ENCODE measurements at regions not wholly inside any gene's neighbourhood (a gene's known extent, or its start where the extent isn't known, plus 50 kb on each side); places are given as distances from the start of the nearest gene placed in this dataset.
"Not testable (repeated sequence)": the region's sequence is repeated elsewhere in the genome, so short reads cannot be mapped to it uniquely, and the experiment has no call there.

DNA sequence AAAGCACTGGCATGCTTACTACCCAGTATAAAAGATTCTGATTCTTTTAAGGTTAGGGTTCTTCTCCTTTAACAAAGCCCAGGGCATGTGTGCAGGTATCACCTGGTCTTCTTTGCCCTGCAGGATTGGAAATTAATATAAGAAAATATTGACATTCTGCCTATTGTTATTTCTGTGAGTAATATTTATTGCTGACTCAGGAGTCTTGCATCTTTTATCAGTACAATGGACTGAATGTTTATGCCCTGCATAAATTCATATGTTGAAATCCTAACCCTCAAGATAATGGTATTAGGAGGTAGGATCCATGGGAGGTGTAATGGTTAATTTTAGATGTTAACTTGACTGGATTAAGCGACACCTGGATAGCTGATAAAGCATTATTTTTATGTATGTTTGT, 189.0 kb downstream of the LRRC70 start:
- Histone ChIP-seq H3K36me3 (ENCODE audit: insufficient read depth, low read length) (no peaks in the 10 kb centered on the region), H3F3A (ENCODE audit: insufficient read depth, low read length, poor library complexity, severe bottlenecking) (no peaks in the 10 kb centered on the region), H3K9ac (ENCODE audit: low read length) (no peak overlapping the region), H3K4me2 (ENCODE audit: low read length) (no peak overlapping the region), H3K9me3 (ENCODE audit: low read length) (no peaks in the 10 kb centered on the region), H3K27me3 (ENCODE audit: insufficient read depth, low read depth, low read length) (no peaks in the 10 kb centered on the region), H3K27ac (ENCODE audit: low read length) (no peak overlapping the region), H3K4me3 (ENCODE audit: low read length) (no peak overlapping the region), H2AFZ (ENCODE audit: low read depth, low read length) (no peak overlapping the region), H4K20me1 (ENCODE audit: insufficient read depth) (no peaks in the 10 kb centered on the region), H3K9me2 (ENCODE audit: insufficient read depth, low read length) (no peaks in the 10 kb centered on the region), H3K79me2 (replicated peaks; ENCODE audit: insufficient read depth, low read length) (no peaks in the 10 kb centered on the region)
- TF ChIP-seq EZH2 (IDR thresholded peaks at IDR 0.05; ENCODE audit: borderline replicate concordance, insufficient read depth, low read length, poor library complexity, severe bottlenecking) (no peak), TAF1 (IDR thresholded peaks at IDR 0.05; ENCODE audit: low read depth) (no peak), MXI1 (conservative IDR thresholded peaks at IDR 0.05; ENCODE audit: poor library complexity, severe bottlenecking) (no peak)

DNA sequence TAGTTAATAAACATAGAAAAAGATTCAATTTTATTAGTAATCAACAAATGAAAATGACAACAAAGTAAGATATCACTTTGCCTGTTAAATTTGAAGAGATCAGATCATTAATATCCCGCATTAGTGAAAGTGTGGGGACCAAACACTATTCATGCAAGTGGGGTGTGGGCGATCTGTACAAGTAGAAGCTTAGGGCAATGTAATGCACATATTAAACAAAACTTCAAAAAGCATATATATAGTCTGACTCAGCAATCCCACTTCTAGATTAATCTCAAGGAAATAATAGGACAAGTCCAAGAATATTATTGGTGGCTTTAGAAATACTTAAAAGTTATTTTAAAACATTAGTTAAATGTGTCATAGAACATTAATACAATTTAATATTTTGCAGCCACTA, 188.5 kb downstream of the LRRC70 start:
- Histone ChIP-seq H3K9me2 (ENCODE audit: insufficient read depth, low read length) (no peaks in the 10 kb centered on the region), H3K27me3 (ENCODE audit: insufficient read depth, low read depth, low read length) (no peaks in the 10 kb centered on the region), H3K9me3 (ENCODE audit: low read length) (no peaks in the 10 kb centered on the region), H3K4me2 (ENCODE audit: low read length) (no peak overlapping the region), H3K27ac (ENCODE audit: low read length) (no peak overlapping the region), H3K36me3 (ENCODE audit: insufficient read depth, low read length) (no peaks in the 10 kb centered on the region), H3K9ac (ENCODE audit: low read length) (no peak overlapping the region), H3F3A (ENCODE audit: insufficient read depth, low read length, poor library complexity, severe bottlenecking) (no peaks in the 10 kb centered on the region), H3K79me2 (replicated peaks; ENCODE audit: insufficient read depth, low read length) (no peaks in the 10 kb centered on the region), H4K20me1 (ENCODE audit: insufficient read depth) (no peaks in the 10 kb centered on the region), H3K4me3 (ENCODE audit: low read length) (no peak overlapping the region), H2AFZ (ENCODE audit: low read depth, low read length) (no peak overlapping the region)
- TF ChIP-seq TAF1 (IDR thresholded peaks at IDR 0.05; ENCODE audit: low read depth), result no peak
- no peak for TF ChIP-seq SMC3 (conservative IDR thresholded peaks at IDR 0.05; ENCODE audit: poor library complexity)
- no peak for TF ChIP-seq MXI1 (conservative IDR thresholded peaks at IDR 0.05; ENCODE audit: poor library complexity, severe bottlenecking)
- no peak for TF ChIP-seq POLR2AphosphoS5 (IDR thresholded peaks at IDR 0.05)
- TF ChIP-seq EZH2 (IDR thresholded peaks at IDR 0.05; ENCODE audit: borderline replicate concordance, insufficient read depth, low read length, poor library complexity, severe bottlenecking), result no peak
- TF ChIP-seq RAD21 (conservative IDR thresholded peaks at IDR 0.05), result no peak
- TF ChIP-seq EP300 (conservative IDR thresholded peaks at IDR 0.05; ENCODE audit: poor library complexity, severe bottlenecking), result no peak
- TF ChIP-seq, protein P1, sequence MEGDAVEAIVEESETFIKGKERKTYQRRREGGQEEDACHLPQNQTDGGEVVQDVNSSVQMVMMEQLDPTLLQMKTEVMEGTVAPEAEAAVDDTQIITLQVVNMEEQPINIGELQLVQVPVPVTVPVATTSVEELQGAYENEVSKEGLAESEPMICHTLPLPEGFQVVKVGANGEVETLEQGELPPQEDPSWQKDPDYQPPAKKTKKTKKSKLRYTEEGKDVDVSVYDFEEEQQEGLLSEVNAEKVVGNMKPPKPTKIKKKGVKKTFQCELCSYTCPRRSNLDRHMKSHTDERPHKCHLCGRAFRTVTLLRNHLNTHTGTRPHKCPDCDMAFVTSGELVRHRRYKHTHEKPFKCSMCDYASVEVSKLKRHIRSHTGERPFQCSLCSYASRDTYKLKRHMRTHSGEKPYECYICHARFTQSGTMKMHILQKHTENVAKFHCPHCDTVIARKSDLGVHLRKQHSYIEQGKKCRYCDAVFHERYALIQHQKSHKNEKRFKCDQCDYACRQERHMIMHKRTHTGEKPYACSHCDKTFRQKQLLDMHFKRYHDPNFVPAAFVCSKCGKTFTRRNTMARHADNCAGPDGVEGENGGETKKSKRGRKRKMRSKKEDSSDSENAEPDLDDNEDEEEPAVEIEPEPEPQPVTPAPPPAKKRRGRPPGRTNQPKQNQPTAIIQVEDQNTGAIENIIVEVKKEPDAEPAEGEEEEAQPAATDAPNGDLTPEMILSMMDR (IDR thresholded peaks at IDR 0.05; ENCODE audit: poor library complexity, severe bottlenecking), result no peak
- TF ChIP-seq, protein P2, sequence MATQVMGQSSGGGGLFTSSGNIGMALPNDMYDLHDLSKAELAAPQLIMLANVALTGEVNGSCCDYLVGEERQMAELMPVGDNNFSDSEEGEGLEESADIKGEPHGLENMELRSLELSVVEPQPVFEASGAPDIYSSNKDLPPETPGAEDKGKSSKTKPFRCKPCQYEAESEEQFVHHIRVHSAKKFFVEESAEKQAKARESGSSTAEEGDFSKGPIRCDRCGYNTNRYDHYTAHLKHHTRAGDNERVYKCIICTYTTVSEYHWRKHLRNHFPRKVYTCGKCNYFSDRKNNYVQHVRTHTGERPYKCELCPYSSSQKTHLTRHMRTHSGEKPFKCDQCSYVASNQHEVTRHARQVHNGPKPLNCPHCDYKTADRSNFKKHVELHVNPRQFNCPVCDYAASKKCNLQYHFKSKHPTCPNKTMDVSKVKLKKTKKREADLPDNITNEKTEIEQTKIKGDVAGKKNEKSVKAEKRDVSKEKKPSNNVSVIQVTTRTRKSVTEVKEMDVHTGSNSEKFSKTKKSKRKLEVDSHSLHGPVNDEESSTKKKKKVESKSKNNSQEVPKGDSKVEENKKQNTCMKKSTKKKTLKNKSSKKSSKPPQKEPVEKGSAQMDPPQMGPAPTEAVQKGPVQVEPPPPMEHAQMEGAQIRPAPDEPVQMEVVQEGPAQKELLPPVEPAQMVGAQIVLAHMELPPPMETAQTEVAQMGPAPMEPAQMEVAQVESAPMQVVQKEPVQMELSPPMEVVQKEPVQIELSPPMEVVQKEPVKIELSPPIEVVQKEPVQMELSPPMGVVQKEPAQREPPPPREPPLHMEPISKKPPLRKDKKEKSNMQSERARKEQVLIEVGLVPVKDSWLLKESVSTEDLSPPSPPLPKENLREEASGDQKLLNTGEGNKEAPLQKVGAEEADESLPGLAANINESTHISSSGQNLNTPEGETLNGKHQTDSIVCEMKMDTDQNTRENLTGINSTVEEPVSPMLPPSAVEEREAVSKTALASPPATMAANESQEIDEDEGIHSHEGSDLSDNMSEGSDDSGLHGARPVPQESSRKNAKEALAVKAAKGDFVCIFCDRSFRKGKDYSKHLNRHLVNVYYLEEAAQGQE (IDR thresholded peaks at IDR 0.05; ENCODE audit: borderline replicate concordance), result no peak

DNA sequence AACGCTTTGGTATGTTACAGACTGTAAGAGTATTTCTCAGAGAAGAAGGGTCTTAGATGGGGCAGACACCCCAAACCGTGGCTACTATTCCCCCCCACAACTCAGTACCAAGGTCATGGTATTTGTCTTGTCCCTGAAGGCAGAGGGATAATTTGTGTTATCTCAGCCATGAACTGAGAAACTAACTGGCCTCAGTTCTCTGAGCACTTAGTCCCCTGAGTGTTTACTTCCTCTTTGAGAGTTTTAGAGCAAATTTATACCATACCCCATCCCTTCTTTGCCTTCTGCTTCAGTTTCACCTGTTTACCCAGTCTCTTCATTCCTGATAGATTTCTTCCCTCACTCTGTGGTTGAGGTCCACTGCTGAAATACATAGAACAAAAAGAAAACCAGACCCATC, 183.9 kb downstream of the LRRC70 start:
- Histone ChIP-seq H3K27ac (ENCODE audit: low read length) (no peak overlapping the region), H3K9me3 (ENCODE audit: low read length) (no peaks in the 10 kb centered on the region), H2AFZ (ENCODE audit: low read depth, low read length) (no peak overlapping the region), H3K27me3 (ENCODE audit: insufficient read depth, low read depth, low read length) (no peaks in the 10 kb centered on the region), H4K20me1 (ENCODE audit: insufficient read depth) (no peaks in the 10 kb centered on the region), H3K4me3 (ENCODE audit: low read length) (no peak overlapping the region), H3F3A (ENCODE audit: insufficient read depth, low read length, poor library complexity, severe bottlenecking) (no peaks in the 10 kb centered on the region), H3K4me2 (ENCODE audit: low read length) (no peak overlapping the region), H3K9ac (ENCODE audit: low read length) (no peak overlapping the region), H3K36me3 (ENCODE audit: insufficient read depth, low read length) (no peaks in the 10 kb centered on the region), H3K9me2 (ENCODE audit: insufficient read depth, low read length) (no peaks in the 10 kb centered on the region), H3K79me2 (replicated peaks; ENCODE audit: insufficient read depth, low read length) (no peaks in the 10 kb centered on the region)
- TF ChIP-seq MXI1 (conservative IDR thresholded peaks at IDR 0.05; ENCODE audit: poor library complexity, severe bottlenecking) (no peak), TAF1 (IDR thresholded peaks at IDR 0.05; ENCODE audit: low read depth) (no peak), RAD21 (conservative IDR thresholded peaks at IDR 0.05) (no peak), POLR2AphosphoS5 (IDR thresholded peaks at IDR 0.05) (no peak), EP300 (conservative IDR thresholded peaks at IDR 0.05; ENCODE audit: poor library complexity, severe bottlenecking) (no peak), SMC3 (conservative IDR thresholded peaks at IDR 0.05; ENCODE audit: poor library complexity) (no peak)
- TF ChIP-seq, protein P1 (IDR thresholded peaks at IDR 0.05; ENCODE audit: poor library complexity, severe bottlenecking), result no peak

DNA sequence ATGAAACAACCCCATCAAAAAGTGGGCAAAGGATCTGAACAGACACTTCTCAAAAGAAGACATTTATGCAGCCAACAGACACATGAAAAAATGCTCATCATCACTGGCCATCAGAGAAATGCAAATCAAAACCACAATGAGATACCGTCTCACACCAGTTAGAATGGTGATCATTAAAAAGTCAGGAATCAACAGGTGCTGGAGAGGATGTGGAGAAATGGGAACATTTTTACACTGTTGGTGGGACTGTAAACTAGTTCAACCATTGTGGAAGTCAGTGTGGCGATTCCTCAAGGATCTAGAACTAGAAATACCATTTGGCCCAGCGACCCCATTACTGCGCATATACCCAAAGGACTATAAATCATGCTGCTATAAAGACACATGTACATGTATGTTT, 179.1 kb downstream of the LRRC70 start:
- H3K4me2 ChIP-seq (ENCODE audit: low read length); H2AFZ ChIP-seq (ENCODE audit: low read depth, low read length): not testable (repeated sequence)

More for the DNA sequence above, 179.1 kb downstream of the LRRC70 start:
- not testable (repeated sequence) for H3K27ac ChIP-seq (ENCODE audit: low read length); H3K4me3 ChIP-seq (ENCODE audit: low read length); H4K20me1 ChIP-seq (ENCODE audit: insufficient read depth); H3F3A ChIP-seq (ENCODE audit: insufficient read depth, low read length, poor library complexity, severe bottlenecking); H3K9me2 ChIP-seq (ENCODE audit: insufficient read depth, low read length); H3K9me3 ChIP-seq (ENCODE audit: low read length); H3K27me3 ChIP-seq (ENCODE audit: insufficient read depth, low read depth, low read length); H3K36me3 ChIP-seq (ENCODE audit: insufficient read depth, low read length); H3K79me2 ChIP-seq (replicated peaks; ENCODE audit: insufficient read depth, low read length); H3K9ac ChIP-seq (ENCODE audit: low read length)
